GM12878 (cell line): ENCODE measurements at regions not wholly inside any gene's neighbourhood (a gene's known extent, or its start where the extent isn't known, plus 50 kb on each side); places are given as distances from the start of the nearest gene placed in this dataset.

Experiments used
- ATF7 ChIP-seq: fragments of 450-650 bp; IDR thresholded peaks from 2 replicates; pipeline ENCODE4 v1.6.1; 2016; ENCODE audit warnings: low read depth, mild to moderate bottlenecking
- CREB1 ChIP-seq: IDR thresholded peaks from 2 replicates; pipeline ENCODE4 v1.6.1; 2012; ENCODE audit warnings: low read depth, mild to moderate bottlenecking, inconsistent platforms
- CTCF ChIP-seq, 3 experiments: IDR thresholded peaks in 2 of 3; conservative IDR thresholded peaks in 1 of 3; 2 replicates each; pipeline ENCODE4 v1.5.1; 2011; ENCODE audit warnings: low read depth in 3 of 3, low read length in 3 of 3, mild to moderate bottlenecking in 3 of 3, control low read depth in 2 of 3, moderate library complexity in 2 of 3, inconsistent platforms in 1 of 3, mixed read lengths in 1 of 3; ENCODE audit not compliant: control insufficient read depth in 2 of 3, insufficient read depth in 1 of 3; ENCODE audit errors: extremely low read depth in 1 of 3
- CUX1 ChIP-seq: IDR thresholded peaks from 2 replicates; pipeline ENCODE4 v1.6.1; 2012; ENCODE audit warnings: improper control_type of control experiment, low read depth, low read length; ENCODE audit not compliant: insufficient replicate concordance
- PBX3 ChIP-seq: IDR thresholded peaks from 2 replicates; pipeline ENCODE4 v1.6.1; 2011; ENCODE audit warnings: mild to moderate bottlenecking, low read depth, low read length, moderate library complexity; ENCODE audit not compliant: insufficient replicate concordance
- POLR2AphosphoS5 ChIP-seq: IDR thresholded peaks from 2 replicates; pipeline ENCODE4 v1.6.1; 2011; ENCODE audit warnings: mild to moderate bottlenecking, low read length, inconsistent platforms
- POU2F2 ChIP-seq: IDR thresholded peaks from 3 replicates; pipeline ENCODE4 v1.6.1; 2011; ENCODE audit warnings: low read depth, mild to moderate bottlenecking, low read length, borderline replicate concordance
- RCOR1 ChIP-seq: conservative IDR thresholded peaks from 2 replicates; pipeline ENCODE4 v1.6.1; 2012; ENCODE audit warnings: low read depth, low read length, improper control_type of control experiment
- REST ChIP-seq: IDR thresholded peaks from 2 replicates; pipeline ENCODE4 v1.6.1; 2012; ENCODE audit warnings: mild to moderate bottlenecking, low read depth, low read length
- TARDBP ChIP-seq: IDR thresholded peaks from 2 replicates; pipeline ENCODE4 v1.6.1; 2016; ENCODE audit warnings: borderline replicate concordance
- USF2 ChIP-seq: IDR thresholded peaks from 2 replicates; pipeline ENCODE4 v1.6.1; 2011; ENCODE audit warnings: low read depth, low read length, improper control_type of control experiment, borderline replicate concordance
- ZNF24 ChIP-seq: fragments of 450-650 bp; IDR thresholded peaks from 2 replicates; pipeline ENCODE4 v1.6.1; 2017; ENCODE audit warnings: antibody characterized with exemption, mild to moderate bottlenecking
- ZNF274 ChIP-seq: IDR thresholded peaks from one replicate; pipeline ENCODE4 v1.8.0; 2011; ENCODE audit not compliant: insufficient read length, insufficient read depth

GRCh38 chr9:12613071-12613470 lies 80.1 kb upstream of the TYRP1 start:
- TF ChIP-seq REST = no peak
- no peak for TF ChIP-seq CTCF (IDR thresholded peaks at IDR 0.05 in 2 of 3, conservative IDR thresholded peaks at IDR 0.05 in 1 of 3; ENCODE audit: control insufficient read depth in 2 of 3, extremely low read depth in 1 of 3, insufficient read depth in 1 of 3, low read depth in 3 of 3, low read length in 3 of 3)
- no peak for TF ChIP-seq POU2F2
- no peak for TF ChIP-seq PBX3
- no peak for TF ChIP-seq USF2
- no peak for TF ChIP-seq RCOR1
- TF ChIP-seq TARDBP = no peak
- TF ChIP-seq POLR2AphosphoS5 = no peak
- no peak for TF ChIP-seq CUX1
- TF ChIP-seq CREB1 = no peak
- no peak for TF ChIP-seq ATF7
- no peak for TF ChIP-seq ZNF24
- TF ChIP-seq ZNF274 = no peak
